ENCODE measurements at regions not wholly inside any gene's neighbourhood (a gene's known extent, or its start where the extent isn't known, plus 50 kb on each side); places are given as distances from the start of the nearest gene placed in this dataset.

DNA sequence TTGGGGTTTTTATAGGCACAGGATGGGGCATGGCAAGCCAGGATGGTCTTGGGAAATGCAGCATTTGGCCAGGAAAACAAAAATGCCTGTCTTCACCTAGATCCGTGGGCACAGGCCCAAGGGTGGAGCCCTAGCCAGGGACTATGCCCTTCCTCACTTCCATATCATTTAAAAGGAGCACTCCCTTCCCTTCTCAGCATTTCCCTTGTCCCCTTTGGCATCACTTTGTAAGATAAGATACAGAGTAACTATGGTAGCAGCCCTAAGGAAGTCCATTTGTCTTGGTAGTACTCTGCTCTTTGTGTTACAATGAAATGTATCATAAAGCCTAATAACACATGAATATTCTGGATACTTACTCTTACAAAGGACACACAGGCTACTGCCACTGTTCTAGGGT, 1092.6 kb upstream of the TENM4 start:
- H3K4me3 ChIP-seq (replicated peaks; ENCODE audit: low read depth, low read length) = no peak overlapping the region
- no peaks in the 10 kb centered on the region for H3K36me3 ChIP-seq (ENCODE audit: control insufficient read depth, insufficient read depth, low read length)
- DNase-seq (ENCODE audit: extremely low read depth, insufficient read length) = no peak
- H3K27me3 ChIP-seq (replicated peaks; ENCODE audit: control insufficient read depth, insufficient read depth, low read length) = no peaks in the 10 kb centered on the region
- TF ChIP-seq, protein P1, sequence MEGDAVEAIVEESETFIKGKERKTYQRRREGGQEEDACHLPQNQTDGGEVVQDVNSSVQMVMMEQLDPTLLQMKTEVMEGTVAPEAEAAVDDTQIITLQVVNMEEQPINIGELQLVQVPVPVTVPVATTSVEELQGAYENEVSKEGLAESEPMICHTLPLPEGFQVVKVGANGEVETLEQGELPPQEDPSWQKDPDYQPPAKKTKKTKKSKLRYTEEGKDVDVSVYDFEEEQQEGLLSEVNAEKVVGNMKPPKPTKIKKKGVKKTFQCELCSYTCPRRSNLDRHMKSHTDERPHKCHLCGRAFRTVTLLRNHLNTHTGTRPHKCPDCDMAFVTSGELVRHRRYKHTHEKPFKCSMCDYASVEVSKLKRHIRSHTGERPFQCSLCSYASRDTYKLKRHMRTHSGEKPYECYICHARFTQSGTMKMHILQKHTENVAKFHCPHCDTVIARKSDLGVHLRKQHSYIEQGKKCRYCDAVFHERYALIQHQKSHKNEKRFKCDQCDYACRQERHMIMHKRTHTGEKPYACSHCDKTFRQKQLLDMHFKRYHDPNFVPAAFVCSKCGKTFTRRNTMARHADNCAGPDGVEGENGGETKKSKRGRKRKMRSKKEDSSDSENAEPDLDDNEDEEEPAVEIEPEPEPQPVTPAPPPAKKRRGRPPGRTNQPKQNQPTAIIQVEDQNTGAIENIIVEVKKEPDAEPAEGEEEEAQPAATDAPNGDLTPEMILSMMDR (IDR thresholded peaks at IDR 0.05; ENCODE audit: insufficient read depth, low read length, poor library complexity, severe bottlenecking) = no peak

DNA sequence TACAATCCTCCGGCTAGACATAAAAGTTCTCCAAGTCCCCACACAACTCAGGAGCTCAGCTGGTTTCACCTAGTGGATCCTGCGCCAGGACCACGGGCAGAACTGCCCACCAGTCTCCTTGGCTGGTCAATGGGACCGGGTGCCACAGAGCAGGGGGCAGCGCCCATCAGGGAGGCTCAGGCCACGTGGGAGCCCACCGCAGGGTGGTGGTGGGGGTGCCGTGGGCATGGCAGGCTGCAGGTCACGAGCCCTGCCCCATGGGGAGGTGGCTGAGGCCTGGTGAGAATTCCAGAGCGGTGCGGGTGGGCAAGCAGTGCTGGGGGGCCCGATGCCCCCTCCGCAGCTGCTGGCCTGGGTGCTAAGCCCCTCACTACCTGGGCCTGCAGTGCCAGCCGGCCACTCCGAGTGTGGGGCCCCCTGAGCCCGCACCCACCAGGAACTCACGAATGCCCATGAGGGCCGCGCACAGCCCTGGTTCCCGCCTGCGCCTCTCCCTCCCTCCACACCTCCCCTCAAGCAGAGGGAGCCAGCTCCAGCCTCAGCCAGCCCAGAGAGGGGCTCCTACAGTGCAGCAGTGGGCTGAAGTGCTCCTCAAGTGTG, 1091.9 kb upstream of the TENM4 start:
- Histone ChIP-seq H3K36me3 (ENCODE audit: control insufficient read depth, insufficient read depth, low read length) (no peaks in the 10 kb centered on the region), H3K27me3 (replicated peaks; ENCODE audit: control insufficient read depth, insufficient read depth, low read length) (no peaks in the 10 kb centered on the region), H3K4me3 (replicated peaks; ENCODE audit: low read depth, low read length) (no peak overlapping the region)
- TF ChIP-seq, protein P1 (IDR thresholded peaks at IDR 0.05; ENCODE audit: insufficient read depth, low read length, poor library complexity, severe bottlenecking) = no peak
- no peak for DNase-seq (ENCODE audit: extremely low read depth, insufficient read length)

DNA sequence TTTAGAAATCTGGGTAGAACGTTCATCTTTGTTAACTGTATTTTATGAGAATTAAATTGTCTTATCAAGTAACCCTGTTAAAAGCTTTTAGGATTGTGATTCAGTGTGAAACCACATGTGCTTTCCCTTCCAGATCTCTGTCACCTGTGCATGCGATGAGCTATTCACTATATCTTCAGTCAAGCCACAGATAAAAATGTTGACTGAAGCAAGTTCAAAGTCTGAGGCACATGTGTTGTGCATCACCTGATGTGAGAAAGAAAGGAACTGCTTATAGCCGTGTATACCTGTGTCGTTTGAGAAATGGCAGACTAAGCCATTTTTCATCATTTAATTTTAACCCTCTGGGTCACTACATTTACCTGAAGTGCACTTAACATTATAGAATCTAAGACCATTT, 1088.9 kb upstream of the TENM4 start:
- no peak for DNase-seq (ENCODE audit: extremely low read depth, insufficient read length)
- TF ChIP-seq, protein P1 (IDR thresholded peaks at IDR 0.05; ENCODE audit: insufficient read depth, low read length, poor library complexity, severe bottlenecking) = no peak
- H3K36me3 ChIP-seq (ENCODE audit: control insufficient read depth, insufficient read depth, low read length) = no peaks in the 10 kb centered on the region
- no peaks in the 10 kb centered on the region for H3K27me3 ChIP-seq (replicated peaks; ENCODE audit: control insufficient read depth, insufficient read depth, low read length)
- no peak overlapping the region for H3K4me3 ChIP-seq (replicated peaks; ENCODE audit: low read depth, low read length)

DNA sequence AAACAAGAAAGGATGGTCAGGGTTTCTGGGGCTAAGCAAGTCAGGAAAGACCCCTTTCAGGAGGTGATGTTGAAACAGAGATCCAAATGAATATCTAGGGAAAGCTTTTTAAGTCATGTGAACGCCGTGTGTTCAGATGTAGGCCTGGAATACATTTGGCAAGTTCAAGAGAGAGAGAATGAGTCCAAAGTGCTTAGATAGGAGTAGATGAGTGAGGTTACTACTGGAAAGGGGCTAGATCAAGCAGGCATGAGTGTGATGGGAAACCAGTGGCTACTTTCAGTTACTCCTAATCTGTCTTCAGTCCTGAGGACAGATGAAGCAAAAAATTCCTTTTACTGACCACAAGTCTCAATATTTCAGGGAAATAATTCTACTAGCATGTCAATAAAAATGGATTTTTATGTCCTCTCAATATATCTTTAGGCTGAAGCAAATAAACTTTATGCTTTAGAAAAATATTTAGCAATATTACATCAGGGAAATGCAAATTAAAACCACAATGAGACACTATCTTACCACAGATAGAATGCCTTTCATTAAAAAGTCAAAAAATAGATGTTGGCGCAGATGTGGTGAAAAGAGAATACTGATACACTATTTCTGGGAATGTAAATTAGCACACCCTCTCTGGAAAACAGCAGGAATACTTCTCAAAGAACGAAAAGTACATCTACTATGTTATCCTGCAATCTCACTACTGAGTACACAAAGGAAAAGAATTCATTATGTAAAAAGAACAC, 1085.0 kb upstream of the TENM4 start:
- H3K36me3 ChIP-seq (ENCODE audit: control insufficient read depth, insufficient read depth, low read length) = no peaks in the 10 kb centered on the region
- no peak overlapping the region for H3K4me3 ChIP-seq (replicated peaks; ENCODE audit: low read depth, low read length)
- TF ChIP-seq, protein P1 (IDR thresholded peaks at IDR 0.05; ENCODE audit: insufficient read depth, low read length, poor library complexity, severe bottlenecking) = no peak
- H3K27me3 ChIP-seq (replicated peaks; ENCODE audit: control insufficient read depth, insufficient read depth, low read length) = no peaks in the 10 kb centered on the region
- no peak for DNase-seq (ENCODE audit: extremely low read depth, insufficient read length)

DNA sequence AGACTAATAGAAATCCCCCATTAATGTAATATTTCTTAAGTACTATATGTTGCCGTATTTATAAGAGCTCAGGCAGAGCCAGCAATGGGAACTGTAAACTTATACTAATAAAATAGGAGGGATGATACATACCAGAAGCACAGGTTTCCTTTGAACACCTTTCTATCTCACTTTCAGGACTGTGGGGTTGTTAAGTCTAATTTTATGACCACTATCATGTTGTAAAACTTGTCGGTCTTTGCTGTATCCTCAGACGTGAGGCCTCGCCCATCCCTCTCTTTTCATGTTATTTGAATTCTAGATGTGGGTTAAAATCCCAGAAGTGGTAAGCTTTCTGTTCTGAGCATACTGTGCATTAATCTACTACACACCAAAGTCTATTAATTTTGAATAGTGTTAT, 1083.5 kb upstream of the TENM4 start:
- no peaks in the 10 kb centered on the region for H3K36me3 ChIP-seq (ENCODE audit: control insufficient read depth, insufficient read depth, low read length)
- H3K4me3 ChIP-seq (replicated peaks; ENCODE audit: low read depth, low read length) = no peak overlapping the region
- no peaks in the 10 kb centered on the region for H3K27me3 ChIP-seq (replicated peaks; ENCODE audit: control insufficient read depth, insufficient read depth, low read length)
- DNase-seq (ENCODE audit: extremely low read depth, insufficient read length) = no peak
- TF ChIP-seq, protein P1 (IDR thresholded peaks at IDR 0.05; ENCODE audit: insufficient read depth, low read length, poor library complexity, severe bottlenecking) = no peak

All from GM06990 (cell line).